ENCODE measurements at regions not wholly inside any gene's neighbourhood (a gene's known extent, or its start where the extent isn't known, plus 50 kb on each side); places are given as distances from the start of the nearest gene placed in this dataset.
"Not testable (repeated sequence)": the region's sequence is repeated elsewhere in the genome, so short reads cannot be mapped to it uniquely, and the experiment has no call there.

GRCh38 chr9:3773362-3774060 is 247.7 kb upstream of the RFX3 start:
- no peak for DNase-seq (ENCODE audit: low read depth in 2 of 2)

GRCh38 chr9:3769646-3770045 is 243.8 kb upstream of the RFX3 start:
- no peak for DNase-seq (ENCODE audit: low read depth in 2 of 2)

GRCh38 chr9:3768712-3769457 is 243.1 kb upstream of the RFX3 start:
- DNase-seq (ENCODE audit: low read depth in 2 of 2) = no peak

- DNase-seq (ENCODE audit: low read depth in 2 of 2) = no peak
Measured at GRCh38 chr9:3768286-3768685, 242.5 kb upstream of the RFX3 start.

- no peak for DNase-seq (ENCODE audit: low read depth in 2 of 2)
Measured at GRCh38 chr9:3762076-3762475, 236.3 kb upstream of the RFX3 start.

- no peak for DNase-seq (ENCODE audit: low read depth in 2 of 2)
Measured at GRCh38 chr9:3760031-3760430, 234.2 kb upstream of the RFX3 start.

GRCh38 chr9:3758816-3759576 is 233.2 kb upstream of the RFX3 start:
- DNase-seq (ENCODE audit: low read depth in 2 of 2) = no peak

GRCh38 chr9:3756071-3756470 is 230.3 kb upstream of the RFX3 start:
- no peak for DNase-seq (ENCODE audit: low read depth in 2 of 2)

- DNase-seq (ENCODE audit: low read depth in 2 of 2) = no peak
Measured at GRCh38 chr9:3751125-3751758, 225.4 kb upstream of the RFX3 start.

GRCh38 chr9:3750321-3750720 is 224.5 kb upstream of the RFX3 start:
- no peak for DNase-seq (ENCODE audit: low read depth in 2 of 2)

GRCh38 chr9:3746296-3747275 is 220.8 kb upstream of the RFX3 start:
- DNase-seq (ENCODE audit: low read depth in 2 of 2) = peak; percentile 15 to 32

GRCh38 chr9:3743901-3744413 is 218.2 kb upstream of the RFX3 start:
- no peak for DNase-seq (ENCODE audit: low read depth in 2 of 2)

- no peak for DNase-seq (ENCODE audit: low read depth in 2 of 2)
Measured at GRCh38 chr9:3742586-3742985, 216.8 kb upstream of the RFX3 start.

- no peak for DNase-seq (ENCODE audit: low read depth in 2 of 2)
Measured at GRCh38 chr9:3741729-3742128, 215.9 kb upstream of the RFX3 start.

- DNase-seq (ENCODE audit: low read depth in 2 of 2) = no peak
Measured at GRCh38 chr9:3740690-3741419, 215.1 kb upstream of the RFX3 start.

- DNase-seq (ENCODE audit: low read depth in 2 of 2) = no peak
Measured at GRCh38 chr9:3736161-3736560, 210.4 kb upstream of the RFX3 start.

GRCh38 chr9:3735251-3735650 is 209.4 kb upstream of the RFX3 start:
- no peak for DNase-seq (ENCODE audit: low read depth in 2 of 2)

GRCh38 chr9:3733527-3734262 is 207.9 kb upstream of the RFX3 start:
- not testable (repeated sequence) for DNase-seq (ENCODE audit: low read depth in 2 of 2)

- DNase-seq (ENCODE audit: low read depth in 2 of 2) = no peak
Measured at GRCh38 chr9:3733039-3733408, 207.2 kb upstream of the RFX3 start.

Data from stimulated activated CD8-positive, alpha-beta memory T cell treated with anti-CD3 and anti-CD28 coated beads, Interleukin-15, amount 100 ng/mL, for 48 hours (primary cell).